Heart left ventricle (tissue), 13 donors: ENCODE measurements at regions not wholly inside any gene's neighbourhood (a gene's known extent, or its start where the extent isn't known, plus 50 kb on each side); places are given as distances from the start of the nearest gene placed in this dataset.

Experiments
- CTCF ChIP-seq, 12 donors: fragments of 200-600 bp; sonication (generic) in 4 of 12; IDR thresholded peaks; one replicate each; pipeline versions ENCODE4 v1.5.0 to v1.8.0; 2018 to 2022; ENCODE audit warnings: antibody characterized with exemption in 12 of 12, mild to moderate bottlenecking in 5 of 12
- POLR2A ChIP-seq, 2 donors: fragments of 450-650 bp; IDR thresholded peaks; one replicate each; pipeline ENCODE4 v1.6.1; 2017; ENCODE audit warnings: antibody characterized with exemption in 2 of 2, mild to moderate bottlenecking in 2 of 2, moderate library complexity in 2 of 2
- donor health status: ischemic (EF 13 %, LVEDD 7.1; RV severe dilation, severe dysfunction).
- donor health status: DM: no; HTN: yes; CAD: no.
- donor health status: DM: no; HTN: no; CAD: no.
- donor health status: ischemic (EF 25% LVEDD 6.9; RV normal size, moderate dysfunction).
- donor health status: ischemic (EF 25% LVEDD 5.7; RV mildly dilated, moderate dysfunction).
- donor health status: ischemic (EF 35%, LVEDD 5.7; RV mildly dilated, moderate dysfunction).
- donor health status: nonischemic (EF 11% LVEDD 7.7; RV severe dilation, severe dysfunction).
- donor health status: DM: yes; HTN: yes; CAD: no.
- donor health status: PGD.
- donor health status: ischemic (EF 29% LVEDD 5.4; RV normal size, mild dysfunction).
- donor health status: nonischemic (EF 23%, LVEDD 6.1; RV moderate dilation, normal function).

DNA sequence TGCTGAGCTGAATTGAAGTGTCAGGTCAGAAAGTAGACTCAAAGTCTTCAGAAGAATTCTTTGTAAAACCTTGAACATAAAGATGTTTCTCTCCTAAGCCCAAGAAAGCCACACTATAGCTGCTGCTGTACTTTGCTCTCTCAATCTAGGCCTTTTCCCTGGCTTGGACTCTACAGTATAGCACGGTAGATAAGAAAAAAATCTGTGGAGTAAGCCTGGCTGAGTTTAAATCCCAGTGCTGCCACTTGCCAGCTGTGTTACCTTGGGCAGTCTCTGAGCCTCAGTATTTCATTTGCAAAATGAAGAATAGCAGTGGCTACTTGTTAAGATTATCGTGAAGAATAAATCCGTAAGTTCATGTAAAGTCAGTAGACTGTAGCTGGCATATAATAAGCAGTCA lies 53.3 kb upstream of the UFL1 start:
- TF ChIP-seq CTCF (IDR thresholded peaks at IDR 0.05) (no peak), POLR2A (IDR thresholded peaks at IDR 0.05) (no peak)
